ENCODE measurements at regions not wholly inside any gene's neighbourhood (a gene's known extent, or its start where the extent isn't known, plus 50 kb on each side); places are given as distances from the start of the nearest gene placed in this dataset.

GRCh38 chr5:6039111-6039510 is 339.2 kb downstream of the MED10 start:
- TF ChIP-seq CTCF (IDR thresholded peaks at IDR 0.05) (no peak), POLR2A (IDR thresholded peaks at IDR 0.05) (no peak)

All from Peyer's patch (tissue), 4 donors.